Fibroblast of pulmonary artery (primary cell): ENCODE measurements at regions not wholly inside any gene's neighbourhood (a gene's known extent, or its start where the extent isn't known, plus 50 kb on each side); places are given as distances from the start of the nearest gene placed in this dataset.
"Not testable (repeated sequence)": the region's sequence is repeated elsewhere in the genome, so short reads cannot be mapped to it uniquely, and the experiment has no call there.

Experiments used
- DNase-seq: peaks from one replicate; pipeline ENCODE4 v3.0.0-alpha.2; 2010; ENCODE audit warnings: low read depth
- H3K4me3 ChIP-seq: replicated peaks from 2 replicates; pipeline ENCODE4 v1.5.1; 2011; ENCODE audit warnings: low read depth, mild to moderate bottlenecking, control low read depth, low read length, moderate library complexity
- TF ChIP-seq, protein P1 (sequence below): IDR thresholded peaks from 2 replicates; pipeline ENCODE4 v1.5.1; 2011; ENCODE audit warnings: mild to moderate bottlenecking, control low read depth, low read length, inconsistent platforms; ENCODE audit errors: missing control alignments

DNA sequence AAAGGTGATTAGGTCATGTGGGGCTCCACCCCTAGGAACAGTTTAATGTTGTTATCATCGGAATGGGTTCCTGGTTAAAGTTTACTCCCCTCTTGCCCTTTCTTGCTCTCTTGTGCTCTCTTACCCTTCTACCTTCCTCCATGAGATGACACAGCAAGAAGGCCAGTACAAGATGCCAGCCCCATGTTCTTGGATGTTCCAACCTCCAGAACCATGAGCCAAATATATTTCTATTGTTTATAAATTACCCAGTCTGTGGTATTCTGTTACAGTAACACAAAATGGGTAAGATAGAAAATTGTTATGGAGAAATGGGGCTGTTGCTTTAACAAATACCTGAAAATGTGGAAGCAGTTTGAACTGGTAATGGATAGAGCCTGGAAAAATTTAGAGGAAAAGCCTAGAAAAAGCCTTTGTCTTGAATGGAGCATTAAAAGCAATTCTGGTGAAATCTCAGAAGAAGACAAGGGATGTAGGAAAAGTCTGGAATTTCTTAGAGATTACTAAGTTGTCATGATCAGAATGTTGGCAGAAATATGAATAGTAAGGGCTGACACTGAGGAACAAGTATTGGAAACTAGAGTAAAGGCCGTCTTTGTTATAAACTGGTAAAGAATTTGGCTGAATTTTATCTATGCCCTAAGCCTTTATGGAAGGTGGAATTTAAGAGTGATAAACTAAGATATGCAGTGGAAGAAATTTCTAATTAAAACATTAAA is 53.5 kb upstream of the TSC22D1 start:
- DNase-seq: peak; percentile 72
- TF ChIP-seq, protein P1, sequence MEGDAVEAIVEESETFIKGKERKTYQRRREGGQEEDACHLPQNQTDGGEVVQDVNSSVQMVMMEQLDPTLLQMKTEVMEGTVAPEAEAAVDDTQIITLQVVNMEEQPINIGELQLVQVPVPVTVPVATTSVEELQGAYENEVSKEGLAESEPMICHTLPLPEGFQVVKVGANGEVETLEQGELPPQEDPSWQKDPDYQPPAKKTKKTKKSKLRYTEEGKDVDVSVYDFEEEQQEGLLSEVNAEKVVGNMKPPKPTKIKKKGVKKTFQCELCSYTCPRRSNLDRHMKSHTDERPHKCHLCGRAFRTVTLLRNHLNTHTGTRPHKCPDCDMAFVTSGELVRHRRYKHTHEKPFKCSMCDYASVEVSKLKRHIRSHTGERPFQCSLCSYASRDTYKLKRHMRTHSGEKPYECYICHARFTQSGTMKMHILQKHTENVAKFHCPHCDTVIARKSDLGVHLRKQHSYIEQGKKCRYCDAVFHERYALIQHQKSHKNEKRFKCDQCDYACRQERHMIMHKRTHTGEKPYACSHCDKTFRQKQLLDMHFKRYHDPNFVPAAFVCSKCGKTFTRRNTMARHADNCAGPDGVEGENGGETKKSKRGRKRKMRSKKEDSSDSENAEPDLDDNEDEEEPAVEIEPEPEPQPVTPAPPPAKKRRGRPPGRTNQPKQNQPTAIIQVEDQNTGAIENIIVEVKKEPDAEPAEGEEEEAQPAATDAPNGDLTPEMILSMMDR: no peak
- no peak overlapping the region for H3K4me3 ChIP-seq

DNA sequence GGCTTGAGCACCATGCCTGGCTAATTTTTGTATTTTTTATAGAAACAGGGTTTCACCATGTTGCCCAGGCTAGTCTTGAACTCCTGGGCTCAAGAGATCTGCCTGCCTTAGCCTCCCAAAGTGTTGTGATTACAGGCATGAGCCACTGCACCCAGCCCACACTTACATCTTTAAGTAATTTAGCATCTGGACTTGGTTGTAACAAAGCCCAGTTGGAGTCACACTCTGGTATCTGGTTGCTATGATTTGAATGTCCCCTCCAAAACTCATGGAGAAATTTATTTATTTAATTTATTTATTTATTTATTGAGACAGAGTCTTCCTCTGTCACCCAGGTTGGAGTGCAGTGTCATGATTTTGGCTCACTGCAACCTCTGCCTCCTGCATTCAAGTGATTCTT is 52.7 kb upstream of the TSC22D1 start:
- not testable (repeated sequence) for H3K4me3 ChIP-seq, DNase-seq

DNA sequence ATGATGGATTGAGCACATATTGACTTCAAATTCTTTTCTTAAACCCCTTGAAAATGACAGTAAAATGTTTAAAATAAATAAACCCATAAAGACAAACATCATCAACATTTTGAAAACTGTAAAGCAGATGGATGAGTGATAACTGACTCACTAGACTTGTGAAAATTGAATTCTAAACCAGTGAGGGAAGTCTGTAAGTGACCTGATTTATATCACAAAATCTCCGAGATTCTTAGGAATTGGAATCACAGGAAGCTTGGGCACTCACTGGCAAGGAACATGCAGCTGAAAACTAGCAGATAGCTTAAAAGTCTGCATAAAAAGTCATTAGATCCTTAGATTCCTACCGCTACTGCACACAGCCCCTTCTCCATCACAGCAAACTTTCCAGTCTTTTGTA is 51.3 kb upstream of the TSC22D1 start:
- H3K4me3 ChIP-seq: no peak overlapping the region
- no peak for DNase-seq
- TF ChIP-seq, protein P1: no peak

GRCh38 chr13:44626176-44626575 is 50.0 kb upstream of the TSC22D1 start:
- no peak overlapping the region for H3K4me3 ChIP-seq
- no peak for DNase-seq
- TF ChIP-seq, protein P1: no peak
